Stimulated activated CD4-positive, alpha-beta T cell treated with anti-CD3 and anti-CD28 coated beads, Interleukin-15, amount 100 ng/mL, for 48 hours (primary cell): ENCODE measurements at regions not wholly inside any gene's neighbourhood (a gene's known extent, or its start where the extent isn't known, plus 50 kb on each side); places are given as distances from the start of the nearest gene placed in this dataset.

Experiments
- DNase-seq, 2 donors: peaks; one replicate each; pipeline ENCODE4 v3.0.0-alpha.2; 2020; ENCODE audit warnings: low read depth in 2 of 2

DNA sequence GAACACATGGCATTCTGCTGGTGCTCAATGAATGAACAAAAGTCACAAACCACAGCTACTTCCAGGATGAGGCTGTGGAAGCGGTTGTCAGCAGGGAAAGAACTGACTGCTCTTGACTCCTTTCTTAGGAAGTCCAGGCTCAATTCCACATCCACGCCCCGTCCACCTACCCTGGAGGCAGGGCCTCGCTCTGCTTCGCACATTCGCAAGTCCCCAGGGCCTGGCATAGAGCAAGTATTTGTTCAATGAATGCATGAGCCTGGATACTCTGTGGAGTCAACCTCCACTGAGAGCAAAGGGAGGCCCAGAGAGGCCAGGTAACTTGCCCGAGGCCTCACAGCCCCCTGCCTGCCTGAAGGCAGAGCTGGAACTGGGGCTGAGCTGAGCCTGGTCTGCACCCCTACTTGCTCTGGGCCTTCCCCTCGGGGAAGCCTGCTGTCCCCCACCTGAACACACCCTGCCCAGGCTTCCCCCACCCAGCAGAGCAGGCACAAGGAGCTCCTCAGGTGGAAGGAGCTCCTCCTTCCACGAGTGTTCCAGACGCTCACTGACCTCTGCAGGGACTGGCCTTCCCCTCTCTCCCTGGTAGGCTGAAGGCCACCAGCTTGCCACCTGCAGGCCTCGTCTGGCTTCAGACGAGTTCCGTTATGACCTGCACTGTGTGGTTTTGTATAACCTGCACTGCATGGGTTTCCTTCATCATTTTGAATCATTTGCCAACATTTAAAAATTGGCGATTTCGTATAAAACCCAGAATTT, 119.3 kb upstream of the PTPN1 start:
- no peak for DNase-seq

DNA sequence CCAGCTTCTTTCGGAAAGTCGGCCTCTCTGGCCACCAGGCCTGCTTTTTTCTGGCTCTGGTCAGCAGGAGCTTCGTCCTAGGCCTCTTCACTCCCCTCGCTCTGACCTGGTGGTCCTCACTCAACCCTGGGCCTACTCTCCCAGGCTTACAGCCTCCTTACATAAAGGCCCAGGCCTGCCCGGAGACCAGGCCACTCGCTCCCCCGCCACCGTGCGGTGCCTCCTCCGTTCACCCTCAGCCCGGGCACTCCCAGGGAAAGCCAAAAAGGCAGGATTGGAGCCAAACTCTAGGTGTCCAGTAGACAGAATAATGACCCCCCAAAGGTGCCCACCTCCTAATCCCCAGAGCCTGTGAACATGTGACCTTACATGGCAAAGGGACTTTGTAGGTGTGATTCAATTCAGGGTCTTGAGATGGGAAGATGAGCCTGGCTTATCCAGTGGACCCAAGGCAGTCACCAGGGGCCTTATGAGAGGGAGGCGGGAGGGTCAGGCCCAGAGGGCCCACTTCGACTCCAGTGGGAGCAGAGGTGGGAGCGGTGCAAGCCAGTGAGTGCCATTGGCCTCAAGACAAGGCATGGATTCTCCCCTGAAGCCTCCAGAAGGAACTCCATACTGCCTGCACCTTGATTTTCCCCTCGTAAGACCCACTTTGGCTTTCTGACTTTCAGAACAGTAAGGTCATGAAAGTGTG, 118.6 kb upstream of the PTPN1 start:
- no peak for DNase-seq

- no peak for DNase-seq
These were observed 117.9 kb upstream of the PTPN1 start for GRCh38 chr20:50392138-50392866.

- no peak for DNase-seq
These were observed 116.9 kb upstream of the PTPN1 start for GRCh38 chr20:50393242-50393641.

DNA sequence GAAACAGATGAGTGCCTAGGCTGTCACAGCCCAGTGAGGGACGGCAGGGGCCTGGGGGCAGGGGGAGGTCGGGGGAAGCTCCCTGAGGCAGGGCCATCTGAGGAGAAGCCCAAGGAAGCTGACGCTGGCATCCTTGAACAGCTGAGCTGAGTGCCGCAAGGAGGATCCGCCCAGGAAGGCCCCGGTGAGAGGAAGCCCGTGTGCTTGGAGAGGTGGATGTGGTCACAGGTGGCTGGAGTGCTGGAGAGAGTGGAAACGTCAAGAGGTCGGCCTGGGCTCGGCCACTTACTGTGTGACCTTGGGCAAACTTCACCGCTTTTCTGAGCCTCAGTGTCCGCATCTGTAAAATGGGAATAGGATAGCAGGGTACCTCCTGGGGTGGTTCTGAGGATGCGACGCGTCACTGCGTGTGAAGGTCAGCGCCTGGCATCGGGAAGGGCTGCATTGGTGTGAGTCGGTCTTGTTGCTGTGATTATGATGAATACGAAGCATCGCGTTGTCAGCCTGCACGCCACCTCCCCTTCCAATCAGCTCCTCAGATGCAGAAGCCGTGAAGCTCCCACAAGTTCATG, 116.1 kb upstream of the PTPN1 start:
- no peak for DNase-seq

DNA sequence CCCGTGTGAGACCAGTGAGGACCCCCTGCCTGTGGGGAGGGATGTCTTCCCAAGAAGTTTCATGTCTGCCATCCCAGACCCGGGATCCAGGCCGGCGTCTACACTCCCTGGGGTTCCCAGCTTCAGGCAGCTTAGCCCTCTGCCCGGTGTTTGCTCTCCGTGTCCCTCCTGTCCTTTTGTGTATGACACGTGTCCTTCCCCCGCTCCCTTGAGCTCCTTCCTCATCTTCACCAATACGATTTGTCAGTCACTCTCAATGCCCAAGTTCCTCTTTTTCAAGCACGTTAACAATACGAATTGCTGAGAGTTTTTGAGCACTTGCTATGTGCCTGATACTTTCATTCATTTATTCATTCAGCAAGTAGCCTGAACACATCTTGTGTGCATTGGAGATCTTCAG, 115.6 kb upstream of the PTPN1 start:
- DNase-seq, result no peak

GRCh38 chr20:50395251-50395729, 114.9 kb upstream of the PTPN1 start:
- no peak for DNase-seq

- DNase-seq, result no peak
These were observed 114.2 kb upstream of the PTPN1 start for GRCh38 chr20:50395914-50396488.

GRCh38 chr20:50396623-50397022, 113.6 kb upstream of the PTPN1 start:
- DNase-seq, result no peak

DNA sequence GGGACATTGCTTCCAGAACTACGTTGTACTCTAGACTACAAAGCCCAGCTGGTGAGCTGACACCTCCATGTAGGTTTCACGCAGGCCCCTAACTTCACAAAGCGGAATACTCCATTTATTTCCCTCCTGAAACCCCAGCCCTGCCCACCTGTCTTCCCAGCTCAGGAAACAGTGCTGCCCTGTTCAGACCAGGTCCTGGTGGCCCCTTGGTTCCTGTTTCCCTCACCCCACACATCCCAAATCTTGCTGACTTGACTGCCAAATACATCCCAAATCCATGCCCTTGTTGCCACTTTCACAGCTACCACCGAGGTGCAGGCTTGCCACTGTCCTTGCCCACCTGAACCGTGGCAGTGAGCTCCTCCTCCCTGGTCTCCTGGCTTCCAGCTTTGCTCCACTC, 113.1 kb upstream of the PTPN1 start:
- no peak for DNase-seq

DNA sequence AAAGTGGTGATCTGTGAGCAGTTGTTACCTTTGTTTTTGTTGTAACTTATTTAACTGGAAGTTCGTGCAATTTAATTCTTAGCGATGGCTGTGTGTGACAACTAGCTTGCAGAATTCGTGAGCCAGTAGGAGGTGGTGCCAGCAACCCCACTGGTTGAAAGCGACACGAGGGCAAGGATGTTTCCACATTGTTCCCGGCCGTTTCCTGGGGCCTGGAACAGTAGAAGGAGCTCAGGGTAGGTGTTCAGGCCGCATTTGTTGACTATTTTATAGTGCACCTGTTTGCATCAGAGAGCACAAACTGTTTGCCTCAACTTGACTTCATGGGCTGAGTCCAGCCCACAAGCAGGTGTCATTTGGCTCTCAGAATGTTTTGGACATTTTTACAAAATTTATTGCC, 112.1 kb upstream of the PTPN1 start:
- no peak for DNase-seq

GRCh38 chr20:50398471-50398820, 111.7 kb upstream of the PTPN1 start:
- DNase-seq, result no peak

GRCh38 chr20:50398821-50399554, 111.2 kb upstream of the PTPN1 start:
- DNase-seq, result no peak

DNA sequence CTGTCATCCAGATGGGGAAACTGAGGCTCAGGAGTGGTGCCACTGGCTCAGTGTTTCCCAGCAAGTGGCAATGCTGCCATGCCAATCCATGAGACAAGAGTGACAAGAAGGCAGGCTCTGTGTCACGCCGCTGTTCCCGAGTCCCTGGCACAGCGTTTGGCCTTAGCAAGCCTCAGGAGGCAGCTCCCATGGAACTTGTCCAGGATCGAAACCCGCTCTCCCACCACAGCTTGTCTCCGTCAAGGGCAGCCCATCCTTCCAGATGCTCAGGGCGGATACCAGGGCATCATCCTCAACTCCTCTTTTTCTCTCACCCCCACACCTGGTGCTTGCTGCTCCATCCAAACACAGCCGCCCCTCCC, 110.6 kb upstream of the PTPN1 start:
- DNase-seq, result no peak

GRCh38 chr20:50399917-50400704, 110.1 kb upstream of the PTPN1 start:
- DNase-seq, result no peak

DNA sequence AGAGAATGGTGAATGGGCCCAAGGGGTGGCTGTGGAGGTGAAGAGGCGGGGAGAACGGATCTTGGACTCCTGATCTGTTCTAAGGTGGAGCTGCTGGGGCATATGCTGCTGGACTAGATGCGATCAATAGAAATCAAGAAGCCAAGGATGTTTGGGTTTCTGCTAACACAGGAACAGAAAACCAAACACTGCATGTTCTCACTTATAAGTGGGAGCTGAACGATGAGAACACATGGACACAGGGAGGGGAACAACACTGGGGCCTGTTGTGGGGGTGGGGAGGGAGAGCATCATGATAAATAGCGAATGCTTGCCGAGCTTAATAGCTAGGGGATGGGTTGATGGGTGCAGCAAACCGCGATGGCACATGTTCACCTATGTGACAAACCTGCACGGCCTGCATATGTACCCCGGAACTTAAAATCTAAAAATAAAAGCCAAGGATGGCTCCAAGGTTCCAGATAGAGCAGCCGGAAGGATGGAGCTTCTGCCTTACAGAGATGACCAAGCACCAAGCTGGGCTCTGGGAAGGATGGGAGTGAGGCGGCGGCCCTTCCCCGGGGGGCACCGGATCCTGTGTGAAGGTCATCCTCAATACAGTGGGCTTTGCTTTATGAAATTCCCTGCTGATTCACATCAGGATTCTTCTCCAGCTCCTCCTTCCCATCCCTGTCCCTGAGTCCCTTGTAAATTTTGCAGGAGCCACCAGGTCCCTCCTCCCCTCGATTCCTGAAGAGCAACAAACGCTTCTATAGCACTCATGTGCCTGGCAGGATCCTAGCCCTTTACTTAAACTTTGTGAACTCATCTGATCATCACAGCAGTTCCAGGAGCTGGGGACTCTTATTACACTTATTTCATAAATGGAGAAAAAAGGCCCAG, 109.2 kb upstream of the PTPN1 start:
- no peak for DNase-seq

GRCh38 chr20:50401587-50402418, 108.4 kb upstream of the PTPN1 start:
- no peak for DNase-seq

- no peak for DNase-seq
These were observed 106.4 kb upstream of the PTPN1 start for GRCh38 chr20:50403565-50404418.
